Suprapubic skin (tissue), 4 donors: ENCODE measurements at regions not wholly inside any gene's neighbourhood (a gene's known extent, or its start where the extent isn't known, plus 50 kb on each side); places are given as distances from the start of the nearest gene placed in this dataset.

Experiments
- DNase-seq, 2 donors: peaks; one replicate each; pipeline ENCODE4 v3.0.0-alpha.2; 2019; ENCODE audit warnings: low spot score in 2 of 2
- H3K27ac ChIP-seq: fragments of 200-600 bp; sonication (generic); one replicate; pipeline ENCODE4 v1.5.1; 2019
- H3K27me3 ChIP-seq: fragments of 200-600 bp; sonication (generic); one replicate; pipeline ENCODE4 v1.5.1; 2019
- H3K36me3 ChIP-seq: fragments of 200-600 bp; sonication (generic); one replicate; pipeline ENCODE4 v1.5.1; 2019
- H3K4me1 ChIP-seq: fragments of 200-600 bp; sonication (generic); one replicate; pipeline ENCODE4 v1.5.1; 2019
- H3K4me3 ChIP-seq: fragments of 200-600 bp; sonication (generic); one replicate; pipeline ENCODE4 v1.5.1; 2019; ENCODE audit warnings: mild to moderate bottlenecking
- H3K9me3 ChIP-seq: fragments of 200-600 bp; sonication (generic); one replicate; pipeline ENCODE4 v1.5.1; 2019
- CTCF ChIP-seq, 2 donors: fragments of 200-600 bp in 1 of 2; fragments of 450-650 bp in 1 of 2; sonication (generic) in 1 of 2; IDR thresholded peaks; one replicate each; pipeline ENCODE4 v1.5.1; 2016 to 2019; ENCODE audit warnings: antibody characterized with exemption in 2 of 2, mild to moderate bottlenecking in 1 of 2, moderate library complexity in 1 of 2
- EP300 ChIP-seq: sonication (generic); formaldehyde crosslinking; IDR thresholded peaks from one replicate; pipeline ENCODE4 v1.6.1; 2017; ENCODE audit warnings: antibody characterized with exemption
- POLR2A ChIP-seq, 2 donors: fragments of 450-650 bp; IDR thresholded peaks; one replicate each; pipeline ENCODE4 v1.6.1; 2017; ENCODE audit warnings: antibody characterized with exemption in 2 of 2, mild to moderate bottlenecking in 2 of 2, moderate library complexity in 2 of 2
- POLR2AphosphoS5 ChIP-seq, 3 donors: sonication (generic); formaldehyde crosslinking; IDR thresholded peaks; one replicate each; pipeline ENCODE4 v1.6.1; 2017; ENCODE audit warnings: antibody characterized with exemption in 3 of 3
- WGBS: methylation state at CpG from one replicate; pipeline ENCODE4 v1.1.5; 2018; 5-methylcytosine and 5-hydroxymethylcytosine counted together

GRCh38 chr9:89554307-89555035, 50.3 kb upstream of the GADD45G start:
- no peak for TF ChIP-seq POLR2A (IDR thresholded peaks at IDR 0.05)
- no peak for TF ChIP-seq EP300
- no peak for TF ChIP-seq POLR2AphosphoS5 (IDR thresholded peaks at IDR 0.05)
- TF ChIP-seq CTCF (IDR thresholded peaks at IDR 0.05): no peak
- DNase-seq: no peak
- no peaks in the 10 kb centered on the region for H3K9me3 ChIP-seq

GRCh38 chr9:89553451-89554010, 51.3 kb upstream of the GADD45G start:
- Histone ChIP-seq H3K27ac (no peak overlapping the region), H3K4me1 (peaks cover 6% of the 10 kb centered on the region), H3K27me3 (peaks cover 3% of the 10 kb centered on the region), H3K4me3 (no peak overlapping the region), H3K9me3 (no peaks in the 10 kb centered on the region), H3K36me3 (no peaks in the 10 kb centered on the region)
- WGBS: 89% methylated on average over 6 of the region's 6 CpGs
- TF ChIP-seq EP300 (no peak), POLR2AphosphoS5 (IDR thresholded peaks at IDR 0.05) (no peak), CTCF (IDR thresholded peaks at IDR 0.05) (no peak), POLR2A (IDR thresholded peaks at IDR 0.05) (no peak)
- no peak for DNase-seq

More at GRCh38 chr9:89554307-89555035, 50.3 kb upstream of the GADD45G start:
- peaks cover 3% of the 10 kb centered on the region for H3K27me3 ChIP-seq
- H3K4me1 ChIP-seq: no peaks in the 10 kb centered on the region
- no peaks in the 10 kb centered on the region for H3K36me3 ChIP-seq
- H3K4me3 ChIP-seq: no peak overlapping the region
- 89% methylated on average over 11 of the region's 11 CpGs for WGBS
- H3K27ac ChIP-seq: no peak overlapping the region

GRCh38 chr9:89550346-89550927, 52.5 kb upstream of the SEMA4D start:
- Histone ChIP-seq H3K36me3 (no peaks in the 10 kb centered on the region), H3K27ac (no peak overlapping the region), H3K27me3 (no peaks in the 10 kb centered on the region), H3K4me3 (no peak overlapping the region), H3K4me1 (peaks cover 10% of the 10 kb centered on the region), H3K9me3 (no peaks in the 10 kb centered on the region)
- no peak for DNase-seq
- 63% methylated on average over 9 of the region's 9 CpGs for WGBS
- TF ChIP-seq POLR2AphosphoS5 (IDR thresholded peaks at IDR 0.05): no peak
- no peak for TF ChIP-seq CTCF (IDR thresholded peaks at IDR 0.05)
- TF ChIP-seq EP300: no peak
- no peak for TF ChIP-seq POLR2A (IDR thresholded peaks at IDR 0.05)

- no peak for TF ChIP-seq EP300
- no peak for TF ChIP-seq POLR2A (IDR thresholded peaks at IDR 0.05)
- TF ChIP-seq CTCF (IDR thresholded peaks at IDR 0.05): peak; percentile 84
- TF ChIP-seq POLR2AphosphoS5 (IDR thresholded peaks at IDR 0.05): no peak
- 22% methylated on average over 5 of the region's 5 CpGs for WGBS
- peak in 1 of 2 donors; percentile 82 for DNase-seq
Measured at GRCh38 chr9:89549031-89549644, 51.2 kb upstream of the SEMA4D start.

More at GRCh38 chr9:89549031-89549644, 51.2 kb upstream of the SEMA4D start:
- H3K4me3 ChIP-seq: no peak overlapping the region
- H3K27me3 ChIP-seq: no peaks in the 10 kb centered on the region
- no peaks in the 10 kb centered on the region for H3K36me3 ChIP-seq
- no peak overlapping the region for H3K27ac ChIP-seq
- peaks cover 10% of the 10 kb centered on the region for H3K4me1 ChIP-seq
- H3K9me3 ChIP-seq: no peaks in the 10 kb centered on the region
